DMS 273 (cell line): ENCODE measurements at regions not wholly inside any gene's neighbourhood (a gene's known extent, or its start where the extent isn't known, plus 50 kb on each side); places are given as distances from the start of the nearest gene placed in this dataset.

Source experiments
- DNase-seq: peaks from one replicate; lab custom pipeline; 2025; ENCODE audit not compliant: unreplicated experiment; lab: John Stamatoyannopoulos, UW

- no peak for DNase-seq
Measured at GRCh38 chr11:119476666-119477331, 53.8 kb upstream of the THY1 start.

- DNase-seq, result no peak
Measured at GRCh38 chr11:119476038-119476437, 53.1 kb upstream of the THY1 start.

DNA sequence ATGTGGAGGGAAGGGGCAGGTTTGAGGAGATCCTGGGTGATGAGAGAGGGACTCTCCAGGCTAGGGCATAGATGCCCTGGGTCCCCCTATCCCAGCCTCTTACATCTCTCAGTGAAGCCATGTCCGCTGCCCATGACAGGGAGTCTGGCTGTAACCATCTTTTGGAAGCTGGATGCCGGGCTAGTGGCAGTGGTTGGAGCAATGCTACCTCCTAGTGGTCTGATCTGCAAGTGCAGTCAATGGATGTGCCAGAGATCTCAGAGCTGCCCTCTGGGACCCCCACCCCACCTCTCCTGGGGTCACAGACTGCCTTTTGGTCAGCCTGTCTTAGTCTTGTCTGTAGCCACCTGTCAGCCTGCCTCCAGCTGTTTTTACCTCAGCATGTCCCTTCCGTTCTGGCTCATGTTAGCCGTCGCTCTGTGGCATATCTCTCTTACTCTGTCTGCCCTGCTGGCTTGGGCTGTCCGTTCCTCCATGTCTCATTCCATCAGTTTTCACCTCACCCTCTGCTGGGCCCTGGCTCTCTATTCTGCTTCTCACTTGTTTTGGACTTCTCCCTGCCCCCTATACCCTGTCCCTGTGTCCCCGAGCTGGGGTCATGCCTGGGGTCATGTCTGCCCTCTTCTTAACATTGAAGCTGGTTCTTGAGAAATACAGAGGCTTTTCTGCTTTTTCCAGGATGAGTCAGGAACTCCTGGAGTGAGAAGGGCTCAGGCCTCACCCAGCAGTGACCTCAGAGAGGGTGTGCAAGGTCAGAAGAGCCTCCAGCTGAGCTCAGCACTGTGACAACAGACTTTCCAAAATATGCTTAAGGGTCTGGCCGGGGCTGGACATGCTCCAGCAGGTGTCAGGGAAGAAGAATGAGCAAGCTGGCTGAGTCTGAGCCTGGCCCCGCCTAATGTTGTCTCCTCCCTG lies 52.0 kb upstream of the THY1 start:
- peak; percentile 77 for DNase-seq

- no peak for DNase-seq
Measured at GRCh38 chr11:119473901-119474681, 51.1 kb upstream of the THY1 start.

DNA sequence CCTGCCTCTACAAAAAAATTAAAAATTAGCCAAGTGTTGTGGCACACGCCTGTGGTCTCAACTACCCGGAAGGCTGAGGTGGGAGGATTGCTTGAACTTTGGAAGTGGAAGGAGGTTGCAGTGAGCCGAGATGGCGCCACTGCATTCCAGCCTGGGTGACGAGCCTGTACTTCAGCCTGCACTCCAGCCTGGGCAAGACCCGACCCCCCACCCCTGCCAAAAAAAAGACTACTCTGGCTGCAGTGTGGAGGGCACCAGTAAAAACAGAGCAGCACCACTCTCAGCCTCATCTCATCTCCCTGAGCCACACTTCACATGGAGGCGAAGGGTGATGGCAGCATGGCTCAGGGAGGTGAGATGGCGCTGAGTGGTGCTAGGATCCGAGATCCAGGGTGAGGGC lies 50.3 kb upstream of the THY1 start:
- no peak for DNase-seq

- DNase-seq, result no peak
Measured at GRCh38 chr11:119472856-119473222, 49.9 kb upstream of the THY1 start.
